GM12891 (cell line): ENCODE measurements at regions not wholly inside any gene's neighbourhood (a gene's known extent, or its start where the extent isn't known, plus 50 kb on each side); places are given as distances from the start of the nearest gene placed in this dataset.

Experiments
- POLR2A ChIP-seq: IDR thresholded peaks from 2 replicates; pipeline ENCODE4 v1.6.1; 2011; ENCODE audit warnings: low read depth, low read length, control low read depth
- POLR2AphosphoS5 ChIP-seq: IDR thresholded peaks from 2 replicates; pipeline ENCODE4 v1.6.1; 2011; ENCODE audit warnings: low read depth, low read length, control low read depth
- TAF1 ChIP-seq: IDR thresholded peaks from 2 replicates; pipeline ENCODE4 v1.6.1; 2011; ENCODE audit warnings: low read depth, low read length, control low read depth

DNA sequence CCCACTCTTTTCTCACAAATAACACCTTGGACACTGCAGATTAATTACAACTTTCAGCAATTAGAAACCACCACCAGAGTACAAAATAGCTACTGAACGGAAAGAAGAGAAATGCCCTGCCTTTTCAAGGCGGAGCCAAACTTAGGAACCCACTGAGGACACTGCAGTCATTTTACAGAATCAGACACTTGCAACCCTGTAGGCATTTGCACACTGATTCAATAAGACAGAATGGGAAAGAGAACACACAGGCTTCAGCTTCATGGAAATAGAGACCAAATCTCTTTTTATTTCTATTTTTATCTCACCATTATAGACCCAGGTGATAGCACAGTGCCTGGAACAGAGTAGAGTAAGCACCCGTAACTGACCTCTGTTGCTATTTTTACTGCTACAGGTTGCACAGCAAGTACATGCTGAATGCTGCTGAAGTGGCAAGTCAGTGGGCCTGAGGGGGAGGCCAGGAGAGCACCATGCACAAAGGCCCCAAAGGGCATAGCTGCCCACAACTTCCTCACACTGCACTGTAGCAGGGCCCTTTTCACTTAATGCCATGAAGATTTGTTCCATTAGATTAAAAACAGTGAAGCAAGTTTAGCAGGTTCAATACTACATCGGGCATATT lies 50.7 kb upstream of the EDARADD start:
- no peak for TF ChIP-seq POLR2A
- no peak for TF ChIP-seq POLR2AphosphoS5
- TF ChIP-seq TAF1, result no peak
